GM13977 (cell line): ENCODE measurements at regions not wholly inside any gene's neighbourhood (a gene's known extent, or its start where the extent isn't known, plus 50 kb on each side); places are given as distances from the start of the nearest gene placed in this dataset.

Source experiments
- DNase-seq: peaks from one replicate; pipeline ENCODE4 v3.0.0; 2012; ENCODE audit warnings: low spot score
- in situ Hi-C: fragments of 300-500 bp; cut with MboI; formaldehyde crosslinking; loops from one replicate; pipeline ENCODE4 v1.12.0; 2022; ENCODE audit warnings: low sequenced_read_pairs, low pct_unique_long_range_greater_than_20kb, mixed read lengths, inconsistent platforms; ENCODE audit not compliant: unreplicated experiment
- TF ChIP-seq, protein P1 (sequence below): IDR thresholded peaks from 2 replicates; pipeline ENCODE4 v1.5.1; 2012; ENCODE audit warnings: mild to moderate bottlenecking, control low read depth; ENCODE audit not compliant: insufficient read depth; ENCODE audit errors: extremely low read depth, missing control alignments

DNA sequence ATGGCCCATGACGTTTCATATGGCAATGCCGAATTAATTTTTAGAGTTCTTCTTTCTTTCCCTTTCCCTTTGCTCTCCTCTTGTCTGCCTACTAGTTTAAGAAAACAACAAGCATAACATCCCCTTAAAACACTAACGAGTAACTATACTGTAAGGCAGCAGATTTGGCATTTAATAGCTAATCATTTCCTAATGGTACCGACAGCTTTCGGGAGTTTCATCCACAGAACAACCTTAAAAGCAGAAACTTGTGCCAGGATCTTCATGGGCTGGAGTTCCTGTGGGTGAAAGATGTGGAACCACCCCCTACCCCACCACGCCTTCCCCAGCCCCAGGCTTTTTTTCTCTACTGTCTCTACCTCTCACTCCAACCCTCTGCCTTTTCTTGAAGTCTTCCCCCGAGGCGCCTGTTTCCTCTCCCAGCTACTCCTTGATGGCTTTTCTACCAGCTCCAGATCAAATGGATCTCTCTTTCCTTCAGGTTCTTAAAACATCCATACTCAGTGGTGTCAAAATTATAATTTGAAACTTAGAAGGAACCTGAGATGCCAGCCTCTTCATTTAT, 319.5 kb downstream of the PIK3R1 start:
- no peak for DNase-seq
- in situ Hi-C loops = no loop called here
- TF ChIP-seq, protein P1, sequence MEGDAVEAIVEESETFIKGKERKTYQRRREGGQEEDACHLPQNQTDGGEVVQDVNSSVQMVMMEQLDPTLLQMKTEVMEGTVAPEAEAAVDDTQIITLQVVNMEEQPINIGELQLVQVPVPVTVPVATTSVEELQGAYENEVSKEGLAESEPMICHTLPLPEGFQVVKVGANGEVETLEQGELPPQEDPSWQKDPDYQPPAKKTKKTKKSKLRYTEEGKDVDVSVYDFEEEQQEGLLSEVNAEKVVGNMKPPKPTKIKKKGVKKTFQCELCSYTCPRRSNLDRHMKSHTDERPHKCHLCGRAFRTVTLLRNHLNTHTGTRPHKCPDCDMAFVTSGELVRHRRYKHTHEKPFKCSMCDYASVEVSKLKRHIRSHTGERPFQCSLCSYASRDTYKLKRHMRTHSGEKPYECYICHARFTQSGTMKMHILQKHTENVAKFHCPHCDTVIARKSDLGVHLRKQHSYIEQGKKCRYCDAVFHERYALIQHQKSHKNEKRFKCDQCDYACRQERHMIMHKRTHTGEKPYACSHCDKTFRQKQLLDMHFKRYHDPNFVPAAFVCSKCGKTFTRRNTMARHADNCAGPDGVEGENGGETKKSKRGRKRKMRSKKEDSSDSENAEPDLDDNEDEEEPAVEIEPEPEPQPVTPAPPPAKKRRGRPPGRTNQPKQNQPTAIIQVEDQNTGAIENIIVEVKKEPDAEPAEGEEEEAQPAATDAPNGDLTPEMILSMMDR = no peak

DNA sequence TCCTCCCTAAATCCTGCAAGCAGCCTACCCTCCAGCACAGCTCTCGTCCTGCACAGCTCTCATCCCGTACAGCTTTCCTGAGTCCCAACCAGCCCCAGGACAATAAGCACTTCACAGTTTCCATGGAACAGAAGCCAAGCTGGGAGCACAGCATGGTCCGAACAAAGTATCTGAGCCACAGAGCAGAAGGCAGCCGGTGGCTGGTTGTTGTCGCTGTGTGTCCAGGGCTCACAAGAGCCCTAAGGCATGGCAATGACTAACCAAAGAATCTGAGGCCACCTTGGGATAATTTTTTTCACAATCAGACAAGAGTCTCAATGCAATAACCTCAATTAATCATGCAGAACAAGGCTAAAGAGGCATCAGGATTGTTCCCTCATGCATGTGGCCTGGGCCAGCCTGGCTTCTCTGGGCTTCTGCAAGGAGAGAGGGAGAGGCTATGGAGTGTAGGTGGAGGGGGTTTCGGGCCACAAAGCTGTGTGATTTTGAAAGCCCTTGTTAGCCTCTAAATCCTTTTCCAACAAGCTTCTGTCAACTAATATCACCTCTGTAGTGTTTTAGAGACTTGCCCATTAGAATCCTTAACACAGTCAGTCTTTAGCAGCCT, 323.4 kb downstream of the PIK3R1 start:
- in situ Hi-C loops = no loop called here
- no peak for DNase-seq
- TF ChIP-seq, protein P1 = no peak

DNA sequence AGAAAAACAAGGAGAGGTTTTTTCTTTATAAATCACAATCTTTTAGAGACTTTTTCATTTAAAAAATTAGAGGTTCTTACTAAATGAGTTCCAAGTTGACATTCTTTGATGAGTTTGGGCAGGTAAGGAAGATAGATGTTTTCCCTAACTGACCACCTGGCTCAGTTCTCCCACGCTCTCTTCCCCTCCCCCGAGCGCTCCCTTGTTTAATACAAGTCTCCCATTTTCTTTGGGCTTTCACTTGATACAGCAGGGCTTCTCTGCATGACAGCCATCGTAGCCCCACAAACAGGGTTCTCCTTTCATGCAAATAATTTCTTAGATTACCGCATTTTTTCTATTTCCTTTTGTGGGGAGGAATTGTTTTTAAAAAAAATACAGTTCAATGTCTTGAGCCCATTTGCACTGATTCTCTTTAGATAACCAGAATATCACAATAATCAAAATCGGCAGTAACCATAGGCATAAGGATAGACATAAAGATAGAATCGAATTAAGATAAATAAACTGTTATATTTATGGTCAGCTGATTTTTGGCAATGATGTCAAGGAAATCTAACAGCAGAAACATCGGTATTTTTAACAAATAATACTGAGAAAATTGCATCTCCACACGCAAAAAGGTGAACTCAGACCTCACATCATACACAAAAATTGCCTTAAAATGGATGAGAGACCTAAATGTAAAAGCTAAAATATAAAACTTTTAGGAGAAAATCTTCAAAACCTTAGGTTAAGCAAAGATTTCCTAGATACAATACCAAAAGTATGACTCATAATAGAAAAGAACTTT, 325.4 kb downstream of the PIK3R1 start:
- in situ Hi-C loops = no loop called here
- no peak for DNase-seq
- TF ChIP-seq, protein P1 = no peak

DNA sequence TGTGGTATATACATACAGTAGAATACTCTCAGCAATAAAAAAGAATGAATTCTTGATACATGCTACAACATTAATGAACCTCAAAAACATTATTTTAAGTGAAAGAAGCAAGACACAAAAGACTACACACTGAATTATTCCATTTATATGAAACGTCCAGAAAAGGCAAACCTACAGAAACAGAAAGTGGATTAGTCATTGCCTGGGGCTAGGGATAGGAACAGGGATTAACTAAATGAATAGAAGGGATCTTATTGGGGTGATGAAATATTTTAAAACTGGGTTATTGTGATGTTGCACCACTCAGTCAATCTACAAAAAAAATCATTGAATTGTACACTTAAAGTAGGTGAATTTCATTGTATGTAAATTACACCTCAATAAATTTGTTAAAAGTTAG, 326.7 kb downstream of the PIK3R1 start:
- no peak for DNase-seq
- in situ Hi-C loops = no loop called here
- TF ChIP-seq, protein P1 = no peak

DNA sequence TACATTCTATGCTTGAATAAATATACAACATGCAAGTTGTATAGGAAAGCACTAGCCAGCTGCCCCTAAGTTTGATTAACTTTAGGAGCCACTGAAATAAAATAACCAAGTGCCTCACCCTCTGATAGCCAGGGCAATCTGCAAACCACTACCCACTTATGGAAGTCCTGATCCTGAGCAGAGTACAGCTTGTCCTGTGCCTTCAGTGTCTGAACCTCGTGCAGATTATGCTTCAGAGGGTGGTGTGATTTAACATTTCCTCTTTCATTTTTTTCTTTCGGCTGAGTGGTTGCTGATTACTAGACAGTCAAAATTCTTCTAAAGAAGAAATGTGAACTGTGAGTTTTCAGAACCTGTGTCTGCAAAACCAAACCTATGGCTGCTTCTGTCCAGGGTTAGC, 327.7 kb downstream of the PIK3R1 start:
- DNase-seq = no peak
- in situ Hi-C loops = no loop called here
- TF ChIP-seq, protein P1 = no peak

DNA sequence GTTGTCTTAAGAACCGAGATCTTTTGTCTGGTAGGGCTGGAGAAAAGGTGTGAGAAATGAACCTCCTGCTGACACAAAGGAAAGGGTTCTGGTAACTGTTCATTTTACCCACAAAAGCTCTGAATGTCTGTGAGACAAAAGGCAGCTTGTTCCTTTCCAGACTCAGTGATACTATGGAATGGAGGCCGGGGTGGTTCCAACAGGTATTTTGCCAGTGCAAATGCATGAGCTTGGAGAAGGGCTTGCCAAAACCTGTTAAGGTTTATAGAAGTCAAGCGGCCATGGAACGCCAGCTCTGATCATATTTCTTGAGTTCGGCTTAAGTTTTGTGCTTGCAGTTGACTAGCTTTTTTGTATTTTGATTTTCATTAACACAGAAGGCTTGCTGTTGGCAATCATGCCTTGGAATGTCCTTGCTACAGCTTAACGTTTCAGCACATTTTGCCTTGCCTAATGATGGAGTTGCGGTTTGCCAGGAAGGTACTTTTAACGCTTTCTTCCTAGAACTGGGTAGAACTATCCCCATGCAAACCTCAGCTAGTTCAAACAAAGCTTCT, 328.6 kb downstream of the PIK3R1 start:
- in situ Hi-C loops = no loop called here
- TF ChIP-seq, protein P1 = no peak
- DNase-seq = no peak
